Upper lobe of left lung (tissue), 4 donors: ENCODE measurements at regions not wholly inside any gene's neighbourhood (a gene's known extent, or its start where the extent isn't known, plus 50 kb on each side); places are given as distances from the start of the nearest gene placed in this dataset.

Experiments
- CTCF ChIP-seq, 6 experiments: fragments of 450-650 bp in 4 of 6; fragments of 200-600 bp in 2 of 6; sonication (generic) in 2 of 6; IDR thresholded peaks; one replicate each; pipeline ENCODE4 v1.5.1; 2016 to 2019; ENCODE audit warnings: antibody characterized with exemption in 6 of 6
- POLR2A ChIP-seq, 4 donors: fragments of 450-650 bp; IDR thresholded peaks; one replicate each; pipeline ENCODE4 v1.5.1; 2016 to 2017; ENCODE audit warnings: antibody characterized with exemption in 4 of 4, mild to moderate bottlenecking in 2 of 4

DNA sequence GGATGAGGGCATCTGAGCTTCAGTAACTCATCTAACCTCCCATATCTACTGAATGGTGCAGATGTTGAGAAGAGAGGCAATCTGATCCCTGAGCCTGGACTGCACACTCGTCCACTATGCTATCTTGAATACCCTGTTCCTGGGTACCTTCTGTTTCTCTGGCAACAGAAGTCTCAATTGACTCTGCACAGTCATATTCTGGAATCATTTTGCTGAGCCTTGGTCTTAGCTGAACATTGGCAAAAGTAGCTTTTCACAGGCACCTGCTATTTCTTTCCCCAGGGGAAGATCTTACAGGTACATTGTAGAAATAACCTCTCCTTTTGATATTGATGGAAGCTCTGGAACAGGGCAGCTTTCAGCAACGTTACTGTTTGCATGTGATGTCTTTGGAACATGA is 161.5 kb upstream of the GPR101 start:
- TF ChIP-seq CTCF (IDR thresholded peaks at IDR 0.05): no peak
- TF ChIP-seq POLR2A (IDR thresholded peaks at IDR 0.05): no peak
